SK-N-SH (cell line): ENCODE measurements at regions not wholly inside any gene's neighbourhood (a gene's known extent, or its start where the extent isn't known, plus 50 kb on each side); places are given as distances from the start of the nearest gene placed in this dataset.

Experiments
- CTCF ChIA-PET: fragments of 300-600, 350-600 bp; formaldehyde crosslinking; extraction: SDS; loops from one replicate; lab custom pipeline; 2021; lab: Yijun Ruan, JAX
- POLR2A ChIA-PET: fragments of 350-600 bp; sonication (Branson Sonifier 250); formaldehyde crosslinking; extraction: SDS; loops from one replicate; lab custom pipeline; 2020; ENCODE audit warnings: antibody characterized with exemption, inconsistent platforms; lab: Yijun Ruan, JAX
- DNase-seq: peaks from one replicate; pipeline ENCODE4 v3.0.0; 2012
- H2AFZ ChIP-seq: fragments of 200-600 bp; sonication (generic); 2 replicates; pipeline ENCODE4 v1.8.1; 2016; ENCODE audit warnings: antibody characterized with exemption, mild to moderate bottlenecking, low read depth
- H3F3A ChIP-seq: fragments of 200-600 bp; sonication (generic); replicated peaks from 2 replicates; pipeline ENCODE3; 2016; ENCODE audit warnings: antibody characterized with exemption, mild to moderate bottlenecking; ENCODE audit not compliant: insufficient read depth
- H3K27ac ChIP-seq, 2 experiments: fragments of 200-500 bp in 1 of 2; fragments of 200-600 bp in 1 of 2; sonication (Bioruptor generic) in 1 of 2; sonication (generic), shearing (Covaris generic) in 1 of 2; 2 replicates each; pipeline versions ENCODE4 v1.5.1 to v1.6.1; 2014 to 2016; ENCODE audit warnings: low read depth in 2 of 2, inconsistent platforms in 1 of 2, low read length in 1 of 2, mild to moderate bottlenecking in 1 of 2, mixed read lengths in 1 of 2
- H3K27me3 ChIP-seq: fragments of 200-600 bp; sonication (generic), shearing (Covaris generic); 2 replicates; pipeline ENCODE4 v1.6.1; 2016; ENCODE audit warnings: mixed run types; ENCODE audit not compliant: insufficient read depth
- H3K36me3 ChIP-seq, 2 experiments: fragments of 200-500 bp in 1 of 2; fragments of 200-600 bp in 1 of 2; sonication (Bioruptor generic) in 1 of 2; sonication (generic) in 1 of 2; replicated peaks in 1 of 2; 2 replicates each; pipeline versions ENCODE3 to v1.5.1; 2014 to 2016; ENCODE audit warnings: low read length in 1 of 2, mild to moderate bottlenecking in 1 of 2; ENCODE audit not compliant: insufficient read depth in 2 of 2, control insufficient read depth in 1 of 2
- H3K4me1 ChIP-seq, 2 experiments: fragments of 200-500 bp in 1 of 2; fragments of 200-600 bp in 1 of 2; sonication (Bioruptor generic) in 1 of 2; sonication (generic), shearing (Covaris generic) in 1 of 2; 2 replicates each; pipeline versions ENCODE4 v1.5.1 to v1.6.1; 2014 to 2016; ENCODE audit warnings: low read depth in 1 of 2, low read length in 1 of 2, mixed run types in 1 of 2; ENCODE audit not compliant: insufficient read depth in 2 of 2, control insufficient read depth in 1 of 2
- H3K4me2 ChIP-seq: fragments of 200-600 bp; sonication (generic), shearing (Covaris generic); 2 replicates; pipeline ENCODE4 v1.6.1; 2017; ENCODE audit warnings: mixed run types
- H3K4me3 ChIP-seq, 2 experiments: fragments of 200-500 bp in 1 of 2; fragments of 200-600 bp in 1 of 2; sonication (Bioruptor generic) in 1 of 2; sonication (generic), shearing (Covaris generic) in 1 of 2; 2 replicates each; pipeline versions ENCODE4 v1.5.1 to v1.8.1; 2014 to 2016; ENCODE audit warnings: low read depth in 2 of 2, inconsistent platforms in 1 of 2, low read length in 1 of 2, mild to moderate bottlenecking in 1 of 2, mixed read lengths in 1 of 2, moderate library complexity in 1 of 2
- H3K79me2 ChIP-seq: fragments of 200-600 bp; sonication (generic); 2 replicates; pipeline ENCODE4 v1.8.1; 2017; ENCODE audit warnings: mild to moderate bottlenecking; ENCODE audit not compliant: insufficient read depth
- H3K9ac ChIP-seq: fragments of 200-600 bp; sonication (generic); 2 replicates; pipeline ENCODE4 v1.6.1; 2017; ENCODE audit warnings: mixed run types
- H3K9me2 ChIP-seq: fragments of 200-600 bp; sonication (generic); 2 replicates; pipeline ENCODE4 v1.6.1; 2017; ENCODE audit warnings: mixed run types
- H3K9me3 ChIP-seq: fragments of 200-600 bp; sonication (generic); 2 replicates; pipeline ENCODE4 v1.6.1; 2017; ENCODE audit warnings: mixed run types, mild to moderate bottlenecking, moderate library complexity
- H4K20me1 ChIP-seq: fragments of 200-600 bp; sonication (generic); 2 replicates; pipeline ENCODE4 v1.6.1; 2017; ENCODE audit warnings: mild to moderate bottlenecking, mixed run types; ENCODE audit not compliant: insufficient read depth
- ELF1 ChIP-seq: IDR thresholded peaks from 2 replicates; pipeline ENCODE4 v1.4.0; 2012
- EP300 ChIP-seq, 2 experiments: IDR thresholded peaks; 2 replicates each; pipeline versions ENCODE4 v1.4.0 to v1.6.1; 2012; ENCODE audit warnings: borderline replicate concordance in 1 of 2, low read depth in 1 of 2, low read length in 1 of 2
- FOSL2 ChIP-seq: IDR thresholded peaks from 2 replicates; pipeline ENCODE4 v1.4.0; 2012; ENCODE audit warnings: low read depth, mild to moderate bottlenecking, moderate library complexity, borderline replicate concordance
- GATA2 ChIP-seq: sonication (generic); formaldehyde crosslinking; IDR thresholded peaks from 2 replicates; pipeline ENCODE4 v1.5.0; 2020; ENCODE audit warnings: mild to moderate bottlenecking, missing genetic modification reagents
- MEF2A ChIP-seq: IDR thresholded peaks from 2 replicates; pipeline ENCODE4 v1.4.0; 2012; ENCODE audit warnings: low read depth, borderline replicate concordance
- MXI1 ChIP-seq: IDR thresholded peaks from 2 replicates; pipeline ENCODE4 v1.6.1; 2012; ENCODE audit warnings: mild to moderate bottlenecking, low read depth, low read length, improper control_type of control experiment
- NFIC ChIP-seq: IDR thresholded peaks from 2 replicates; pipeline ENCODE4 v1.4.0; 2012; ENCODE audit warnings: borderline replicate concordance
- RXRA ChIP-seq: IDR thresholded peaks from 2 replicates; pipeline ENCODE4 v1.4.0; 2012; ENCODE audit warnings: low read depth, mild to moderate bottlenecking, borderline replicate concordance
- SIN3A ChIP-seq: IDR thresholded peaks from 2 replicates; pipeline ENCODE4 v1.6.1; 2012; ENCODE audit warnings: low read depth, mild to moderate bottlenecking, low read length, moderate library complexity, borderline replicate concordance
- TCF12 ChIP-seq: IDR thresholded peaks from 2 replicates; pipeline ENCODE4 v1.4.0; 2012
- TEAD4 ChIP-seq: IDR thresholded peaks from 2 replicates; pipeline ENCODE4 v1.4.0; 2012; ENCODE audit warnings: mild to moderate bottlenecking, borderline replicate concordance; ENCODE audit not compliant: insufficient read depth
- YY1 ChIP-seq: IDR thresholded peaks from 2 replicates; pipeline ENCODE4 v1.4.0; 2012; ENCODE audit warnings: low read depth, mild to moderate bottlenecking
- WGBS: methylation state at CpG from one replicate; pipeline ENCODE4 v1.1.6; 2017; ENCODE audit warnings: low lambda C conversion rate; 5-methylcytosine and 5-hydroxymethylcytosine counted together
- TF ChIP-seq, protein P1 (sequence below): IDR thresholded peaks from 2 replicates; pipeline ENCODE4 v1.6.1; 2012; ENCODE audit warnings: mild to moderate bottlenecking, low read depth, low read length, moderate library complexity
- TF ChIP-seq, protein P2 (sequence below): IDR thresholded peaks from 2 replicates; pipeline ENCODE4 v1.4.0; 2012; ENCODE audit warnings: low read depth, borderline replicate concordance
- TF ChIP-seq, protein P3 (sequence below): IDR thresholded peaks from 2 replicates; pipeline ENCODE4; 2012
- TF ChIP-seq, protein P4 (sequence below): IDR thresholded peaks from 2 replicates; pipeline ENCODE4 v1.4.0; 2012; ENCODE audit warnings: low read depth, borderline replicate concordance
- TF ChIP-seq, protein P5 (sequence below): fragments of 200-600 bp; sonication (generic); IDR thresholded peaks from 2 replicates; pipeline ENCODE4 v1.6.1; 2017; ENCODE audit warnings: antibody characterized with exemption, mild to moderate bottlenecking, moderate library complexity

DNA sequence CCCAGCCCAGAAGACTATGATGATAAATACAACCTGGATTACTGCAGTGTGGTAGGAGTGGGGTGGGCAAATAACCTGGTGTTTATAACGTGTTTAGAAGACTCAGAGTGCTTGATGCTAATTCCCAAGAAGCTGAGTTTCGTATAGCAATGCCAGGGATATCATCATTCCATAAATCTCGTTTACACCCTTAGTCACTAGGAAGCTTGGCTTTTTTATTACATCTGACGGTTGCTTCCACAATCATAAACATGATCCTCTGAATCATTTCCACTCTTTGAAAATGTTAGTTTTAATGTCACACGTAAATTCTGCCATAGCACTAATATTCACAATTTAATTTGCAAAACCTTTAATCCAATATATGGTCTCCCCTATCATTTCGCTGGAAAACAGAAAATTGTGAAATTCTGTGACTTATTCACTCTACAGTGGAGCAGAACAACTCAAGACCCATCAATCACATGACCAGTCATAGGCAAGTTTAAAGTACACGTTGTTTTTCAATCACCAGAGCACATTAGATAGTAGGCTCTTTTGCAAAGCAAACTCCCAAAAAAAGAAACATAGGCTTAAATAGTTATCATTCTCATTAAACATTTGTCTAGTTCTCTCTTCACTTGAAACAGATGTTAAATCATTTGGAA is 321.0 kb downstream of the LTN1 start:
- no peak for DNase-seq
- H3K4me1 ChIP-seq: no peaks in the 10 kb centered on the region
- POLR2A ChIA-PET: no interaction called here
- no peaks in the 10 kb centered on the region for H3K79me2 ChIP-seq
- H3F3A ChIP-seq: no peaks in the 10 kb centered on the region
- TF ChIP-seq FOSL2: no peak
- no peak for TF ChIP-seq SIN3A
- no peaks in the 10 kb centered on the region for H3K9me2 ChIP-seq
- no peak overlapping the region for H2AFZ ChIP-seq
- no peaks in the 10 kb centered on the region for H3K27me3 ChIP-seq
- 73% methylated on average over 7 of the region's 7 CpGs for WGBS
- CTCF ChIA-PET: no interaction called here
- H3K9me3 ChIP-seq: no peaks in the 10 kb centered on the region
- no peak overlapping the region for H3K4me2 ChIP-seq
- no peak overlapping the region for H3K9ac ChIP-seq
- H3K27ac ChIP-seq: no peak overlapping the region
- H3K36me3 ChIP-seq: no peaks in the 10 kb centered on the region
- no peaks in the 10 kb centered on the region for H4K20me1 ChIP-seq
- H3K4me3 ChIP-seq: no peak overlapping the region

DNA sequence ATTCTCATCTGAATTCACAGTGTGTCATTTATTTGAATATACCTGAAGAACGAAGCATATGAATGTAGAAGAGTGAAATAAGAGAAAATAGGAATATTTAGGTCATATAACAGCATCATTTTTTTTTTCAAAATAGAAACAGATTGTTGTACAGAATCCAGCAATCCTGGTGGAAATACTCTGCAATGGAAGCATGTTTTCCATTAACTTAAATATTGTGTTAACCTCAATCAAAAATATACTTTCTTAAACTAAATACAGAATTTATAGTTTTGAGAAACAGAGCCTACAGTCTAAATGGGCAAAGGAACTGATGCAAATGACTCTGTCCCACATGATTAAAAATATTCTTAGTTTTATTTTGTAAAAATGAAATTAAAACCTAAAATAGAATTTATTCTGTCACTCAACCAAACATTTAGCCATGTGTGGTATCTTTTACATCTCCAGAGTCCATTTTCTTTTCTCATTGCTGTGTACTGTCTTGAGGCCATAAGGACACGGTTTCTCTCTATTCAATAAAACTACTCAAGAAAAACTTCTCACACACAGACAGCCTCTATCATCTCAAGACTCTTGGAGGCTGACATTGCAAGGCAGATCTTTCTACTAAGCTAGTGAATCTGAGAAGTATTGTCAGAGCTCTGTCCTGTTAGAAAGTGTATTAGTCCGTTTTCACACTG is 322.6 kb downstream of the LTN1 start:
- CTCF ChIA-PET: no interaction called here

More for the DNA sequence above, 322.6 kb downstream of the LTN1 start:
- Histone ChIP-seq H3F3A (no peaks in the 10 kb centered on the region), H2AFZ (no peak overlapping the region), H3K9me3 (no peaks in the 10 kb centered on the region), H3K4me2 (no peak overlapping the region), H3K27ac (no peak overlapping the region), H3K36me3 (no peaks in the 10 kb centered on the region), H3K9me2 (no peaks in the 10 kb centered on the region), H3K4me1 (no peaks in the 10 kb centered on the region), H3K4me3 (no peak overlapping the region), H3K9ac (no peak overlapping the region), H3K79me2 (no peaks in the 10 kb centered on the region), H4K20me1 (no peaks in the 10 kb centered on the region), H3K27me3 (no peaks in the 10 kb centered on the region)
- 54% methylated on average over 3 of the region's 3 CpGs for WGBS
- no peak for DNase-seq
- no peak for TF ChIP-seq NFIC
- TF ChIP-seq MXI1: no peak
- TF ChIP-seq EP300 (IDR thresholded peaks at IDR 0.05; ENCODE audit: borderline replicate concordance in 1 of 2, low read depth in 1 of 2, low read length in 1 of 2): no peak
- no peak for TF ChIP-seq TCF12
- no peak for TF ChIP-seq ELF1
- no peak for TF ChIP-seq YY1
- no peak for TF ChIP-seq TEAD4
- TF ChIP-seq, protein P1, sequence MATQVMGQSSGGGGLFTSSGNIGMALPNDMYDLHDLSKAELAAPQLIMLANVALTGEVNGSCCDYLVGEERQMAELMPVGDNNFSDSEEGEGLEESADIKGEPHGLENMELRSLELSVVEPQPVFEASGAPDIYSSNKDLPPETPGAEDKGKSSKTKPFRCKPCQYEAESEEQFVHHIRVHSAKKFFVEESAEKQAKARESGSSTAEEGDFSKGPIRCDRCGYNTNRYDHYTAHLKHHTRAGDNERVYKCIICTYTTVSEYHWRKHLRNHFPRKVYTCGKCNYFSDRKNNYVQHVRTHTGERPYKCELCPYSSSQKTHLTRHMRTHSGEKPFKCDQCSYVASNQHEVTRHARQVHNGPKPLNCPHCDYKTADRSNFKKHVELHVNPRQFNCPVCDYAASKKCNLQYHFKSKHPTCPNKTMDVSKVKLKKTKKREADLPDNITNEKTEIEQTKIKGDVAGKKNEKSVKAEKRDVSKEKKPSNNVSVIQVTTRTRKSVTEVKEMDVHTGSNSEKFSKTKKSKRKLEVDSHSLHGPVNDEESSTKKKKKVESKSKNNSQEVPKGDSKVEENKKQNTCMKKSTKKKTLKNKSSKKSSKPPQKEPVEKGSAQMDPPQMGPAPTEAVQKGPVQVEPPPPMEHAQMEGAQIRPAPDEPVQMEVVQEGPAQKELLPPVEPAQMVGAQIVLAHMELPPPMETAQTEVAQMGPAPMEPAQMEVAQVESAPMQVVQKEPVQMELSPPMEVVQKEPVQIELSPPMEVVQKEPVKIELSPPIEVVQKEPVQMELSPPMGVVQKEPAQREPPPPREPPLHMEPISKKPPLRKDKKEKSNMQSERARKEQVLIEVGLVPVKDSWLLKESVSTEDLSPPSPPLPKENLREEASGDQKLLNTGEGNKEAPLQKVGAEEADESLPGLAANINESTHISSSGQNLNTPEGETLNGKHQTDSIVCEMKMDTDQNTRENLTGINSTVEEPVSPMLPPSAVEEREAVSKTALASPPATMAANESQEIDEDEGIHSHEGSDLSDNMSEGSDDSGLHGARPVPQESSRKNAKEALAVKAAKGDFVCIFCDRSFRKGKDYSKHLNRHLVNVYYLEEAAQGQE: no peak
- no peak for TF ChIP-seq GATA2 (CRISPR knock-in tag)
- no peak for TF ChIP-seq RXRA
- no peak for TF ChIP-seq SIN3A
- TF ChIP-seq, protein P2, sequence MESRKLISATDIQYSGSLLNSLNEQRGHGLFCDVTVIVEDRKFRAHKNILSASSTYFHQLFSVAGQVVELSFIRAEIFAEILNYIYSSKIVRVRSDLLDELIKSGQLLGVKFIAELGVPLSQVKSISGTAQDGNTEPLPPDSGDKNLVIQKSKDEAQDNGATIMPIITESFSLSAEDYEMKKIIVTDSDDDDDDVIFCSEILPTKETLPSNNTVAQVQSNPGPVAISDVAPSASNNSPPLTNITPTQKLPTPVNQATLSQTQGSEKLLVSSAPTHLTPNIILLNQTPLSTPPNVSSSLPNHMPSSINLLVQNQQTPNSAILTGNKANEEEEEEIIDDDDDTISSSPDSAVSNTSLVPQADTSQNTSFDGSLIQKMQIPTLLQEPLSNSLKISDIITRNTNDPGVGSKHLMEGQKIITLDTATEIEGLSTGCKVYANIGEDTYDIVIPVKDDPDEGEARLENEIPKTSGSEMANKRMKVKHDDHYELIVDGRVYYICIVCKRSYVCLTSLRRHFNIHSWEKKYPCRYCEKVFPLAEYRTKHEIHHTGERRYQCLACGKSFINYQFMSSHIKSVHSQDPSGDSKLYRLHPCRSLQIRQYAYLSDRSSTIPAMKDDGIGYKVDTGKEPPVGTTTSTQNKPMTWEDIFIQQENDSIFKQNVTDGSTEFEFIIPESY: no peak
- TF ChIP-seq MEF2A: no peak
- TF ChIP-seq, protein P3, sequence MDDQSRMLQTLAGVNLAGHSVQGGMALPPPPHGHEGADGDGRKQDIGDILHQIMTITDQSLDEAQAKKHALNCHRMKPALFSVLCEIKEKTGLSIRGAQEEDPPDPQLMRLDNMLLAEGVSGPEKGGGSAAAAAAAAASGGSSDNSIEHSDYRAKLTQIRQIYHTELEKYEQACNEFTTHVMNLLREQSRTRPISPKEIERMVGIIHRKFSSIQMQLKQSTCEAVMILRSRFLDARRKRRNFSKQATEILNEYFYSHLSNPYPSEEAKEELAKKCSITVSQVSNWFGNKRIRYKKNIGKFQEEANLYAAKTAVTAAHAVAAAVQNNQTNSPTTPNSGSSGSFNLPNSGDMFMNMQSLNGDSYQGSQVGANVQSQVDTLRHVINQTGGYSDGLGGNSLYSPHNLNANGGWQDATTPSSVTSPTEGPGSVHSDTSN: no peak
- TF ChIP-seq, protein P4, sequence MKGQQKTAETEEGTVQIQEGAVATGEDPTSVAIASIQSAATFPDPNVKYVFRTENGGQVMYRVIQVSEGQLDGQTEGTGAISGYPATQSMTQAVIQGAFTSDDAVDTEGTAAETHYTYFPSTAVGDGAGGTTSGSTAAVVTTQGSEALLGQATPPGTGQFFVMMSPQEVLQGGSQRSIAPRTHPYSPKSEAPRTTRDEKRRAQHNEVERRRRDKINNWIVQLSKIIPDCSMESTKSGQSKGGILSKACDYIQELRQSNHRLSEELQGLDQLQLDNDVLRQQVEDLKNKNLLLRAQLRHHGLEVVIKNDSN: no peak
- TF ChIP-seq, protein P5, sequence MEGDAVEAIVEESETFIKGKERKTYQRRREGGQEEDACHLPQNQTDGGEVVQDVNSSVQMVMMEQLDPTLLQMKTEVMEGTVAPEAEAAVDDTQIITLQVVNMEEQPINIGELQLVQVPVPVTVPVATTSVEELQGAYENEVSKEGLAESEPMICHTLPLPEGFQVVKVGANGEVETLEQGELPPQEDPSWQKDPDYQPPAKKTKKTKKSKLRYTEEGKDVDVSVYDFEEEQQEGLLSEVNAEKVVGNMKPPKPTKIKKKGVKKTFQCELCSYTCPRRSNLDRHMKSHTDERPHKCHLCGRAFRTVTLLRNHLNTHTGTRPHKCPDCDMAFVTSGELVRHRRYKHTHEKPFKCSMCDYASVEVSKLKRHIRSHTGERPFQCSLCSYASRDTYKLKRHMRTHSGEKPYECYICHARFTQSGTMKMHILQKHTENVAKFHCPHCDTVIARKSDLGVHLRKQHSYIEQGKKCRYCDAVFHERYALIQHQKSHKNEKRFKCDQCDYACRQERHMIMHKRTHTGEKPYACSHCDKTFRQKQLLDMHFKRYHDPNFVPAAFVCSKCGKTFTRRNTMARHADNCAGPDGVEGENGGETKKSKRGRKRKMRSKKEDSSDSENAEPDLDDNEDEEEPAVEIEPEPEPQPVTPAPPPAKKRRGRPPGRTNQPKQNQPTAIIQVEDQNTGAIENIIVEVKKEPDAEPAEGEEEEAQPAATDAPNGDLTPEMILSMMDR: no peak
- POLR2A ChIA-PET: no interaction called here
